Erythroblast (primary cell): ENCODE measurements at regions not wholly inside any gene's neighbourhood (a gene's known extent, or its start where the extent isn't known, plus 50 kb on each side); places are given as distances from the start of the nearest gene placed in this dataset.

Source experiments
- GATA1 ChIP-seq: IDR thresholded peaks from 2 replicates; pipeline ENCODE4 v1.6.1; 2011; ENCODE audit warnings: low read depth, mild to moderate bottlenecking, control low read depth, low read length, moderate library complexity
- POLR2A ChIP-seq: IDR thresholded peaks from 2 replicates; pipeline ENCODE4 v1.6.1; 2011; ENCODE audit warnings: mild to moderate bottlenecking, low read length

- no peak for TF ChIP-seq POLR2A
- no peak for TF ChIP-seq GATA1
Measured at GRCh38 chr17:71855010-71855409, 265.8 kb upstream of the SOX9 start.
